ENCODE measurements at regions not wholly inside any gene's neighbourhood (a gene's known extent, or its start where the extent isn't known, plus 50 kb on each side); places are given as distances from the start of the nearest gene placed in this dataset.
"Not testable (repeated sequence)": the region's sequence is repeated elsewhere in the genome, so short reads cannot be mapped to it uniquely, and the experiment has no call there.

- no peak for DNase-seq
Observed at GRCh38 chr12:111248236-111249017, 120.5 kb downstream of the PHETA1 start.

GRCh38 chr12:111247083-111247783 is 121.7 kb downstream of the PHETA1 start:
- DNase-seq, result no peak

GRCh38 chr12:111246477-111247011 is 122.4 kb downstream of the PHETA1 start:
- no peak for DNase-seq

- no peak for DNase-seq
Observed at GRCh38 chr12:111245701-111246476, 123.0 kb downstream of the PHETA1 start.

GRCh38 chr12:111244673-111245072 is 124.2 kb downstream of the PHETA1 start:
- DNase-seq, result no peak

GRCh38 chr12:111242817-111243216 is 126.1 kb downstream of the PHETA1 start:
- not testable (repeated sequence) for DNase-seq

GRCh38 chr12:111242184-111242583 is 126.7 kb downstream of the PHETA1 start:
- DNase-seq, result no peak

GRCh38 chr12:111240374-111240773 is 128.5 kb downstream of the PHETA1 start:
- no peak for DNase-seq

- DNase-seq, result no peak
Observed at GRCh38 chr12:111239235-111239634, 129.7 kb downstream of the PHETA1 start.

GRCh38 chr12:111238075-111238734 is 130.7 kb downstream of the PHETA1 start:
- DNase-seq, result no peak

GRCh38 chr12:111234491-111234890 is 134.4 kb downstream of the PHETA1 start:
- not testable (repeated sequence) for DNase-seq

GRCh38 chr12:111233786-111234185 is 135.1 kb downstream of the PHETA1 start:
- no peak for DNase-seq

GRCh38 chr12:111230649-111231048 is 138.2 kb downstream of the PHETA1 start:
- no peak for DNase-seq

GRCh38 chr12:111228916-111229666 is 139.8 kb downstream of the PHETA1 start:
- no peak for DNase-seq

- DNase-seq, result no peak
Observed at GRCh38 chr12:111227476-111228420, 141.1 kb downstream of the PHETA1 start.

GRCh38 chr12:111226680-111227079 is 142.2 kb downstream of the PHETA1 start:
- DNase-seq, result no peak

- no peak for DNase-seq
Observed at GRCh38 chr12:111225307-111225706, 143.6 kb downstream of the PHETA1 start.

- DNase-seq, result no peak
Observed at GRCh38 chr12:111224186-111225066, 144.5 kb downstream of the PHETA1 start.

- no peak for DNase-seq
Observed at GRCh38 chr12:111222523-111222922, 146.4 kb downstream of the PHETA1 start.

GRCh38 chr12:111222027-111222414 is 146.9 kb downstream of the PHETA1 start:
- no peak for DNase-seq

Data from fibroblast of skin of right quadriceps (primary cell).